CD14-positive monocyte (primary cell): ENCODE measurements at regions not wholly inside any gene's neighbourhood (a gene's known extent, or its start where the extent isn't known, plus 50 kb on each side); places are given as distances from the start of the nearest gene placed in this dataset.

ENCODE experiments used
- DNase-seq, 3 donors: peaks; one replicate each; pipeline ENCODE4 v3.0.0-alpha.2; 2011 to 2022
- H2AFZ ChIP-seq: 2 replicates; pipeline ENCODE4 v1.6.0; 2012; ENCODE audit warnings: mild to moderate bottlenecking, low read depth, low read length, inconsistent platforms; ENCODE audit not compliant: insufficient read depth, poor library complexity, severe bottlenecking
- H3K27ac ChIP-seq, 2 donors: 1 replicate in 1 of 2; 2 replicates in 1 of 2; pipeline ENCODE4 v1.5.1; 2012 to 2013; ENCODE audit warnings: low read length in 2 of 2, control low read depth in 1 of 2, inconsistent platforms in 1 of 2, low read depth in 1 of 2, mild to moderate bottlenecking in 1 of 2
- H3K27me3 ChIP-seq, 2 donors: one replicate each; pipeline versions ENCODE4 v1.6.0 to v1.6.1; 2011 to 2013; ENCODE audit warnings: low read length in 2 of 2; ENCODE audit not compliant: control insufficient read depth in 2 of 2, insufficient read depth in 2 of 2
- H3K36me3 ChIP-seq, 2 donors: replicated peaks in 1 of 2; 1 replicate in 1 of 2; 2 replicates in 1 of 2; pipeline versions ENCODE4 v1.5.1 to v1.6.1; 2012 to 2013; ENCODE audit warnings: low read length in 2 of 2, control low read depth in 1 of 2, inconsistent platforms in 1 of 2, mild to moderate bottlenecking in 1 of 2; ENCODE audit not compliant: insufficient read depth in 2 of 2, control insufficient read depth in 1 of 2
- H3K4me1 ChIP-seq, 2 donors: 1 replicate in 1 of 2; 2 replicates in 1 of 2; pipeline versions ENCODE4 v1.5.1 to v1.6.1; 2012 to 2013; ENCODE audit warnings: low read length in 2 of 2, control low read depth in 1 of 2, inconsistent platforms in 1 of 2, mild to moderate bottlenecking in 1 of 2, moderate library complexity in 1 of 2; ENCODE audit not compliant: insufficient read depth in 2 of 2, control insufficient read depth in 1 of 2
- H3K4me2 ChIP-seq: replicated peaks from 2 replicates; pipeline ENCODE3; 2012; ENCODE audit warnings: low read length, moderate library complexity, mild to moderate bottlenecking; ENCODE audit not compliant: poor library complexity, severe bottlenecking; ENCODE audit errors: extremely low read depth
- H3K4me3 ChIP-seq, 3 experiments: fragments of 200-600 bp in 1 of 3; sonication (generic) in 1 of 3; replicated peaks in 1 of 3; 1 replicate in 2 of 3; 2 replicates in 1 of 3; pipeline ENCODE4 v1.5.1; 2011 to 2013; ENCODE audit warnings: low read length in 3 of 3, mild to moderate bottlenecking in 3 of 3, control low read depth in 2 of 3, low read depth in 2 of 3, inconsistent platforms in 1 of 3, moderate library complexity in 1 of 3
- H3K79me2 ChIP-seq: 2 replicates; pipeline ENCODE4 v1.6.0; 2012; ENCODE audit warnings: mild to moderate bottlenecking, control low read depth, inconsistent platforms, low read length, moderate library complexity; ENCODE audit not compliant: insufficient read depth
- H3K9ac ChIP-seq: 2 replicates; pipeline ENCODE4 v1.6.0; 2017; ENCODE audit warnings: low read length, mild to moderate bottlenecking; ENCODE audit not compliant: insufficient read depth, poor library complexity, severe bottlenecking
- H3K9me3 ChIP-seq, 2 donors: replicated peaks in 1 of 2; 1 replicate in 1 of 2; 2 replicates in 1 of 2; pipeline versions ENCODE4 v1.5.1 to v1.6.1; 2012 to 2013; ENCODE audit warnings: low read length in 2 of 2, control low read depth in 1 of 2; ENCODE audit not compliant: control insufficient read depth in 1 of 2, insufficient read depth in 1 of 2
- H4K20me1 ChIP-seq: 2 replicates; pipeline ENCODE4 v1.6.0; 2012; ENCODE audit warnings: mild to moderate bottlenecking, low read length, control low read depth, moderate library complexity; ENCODE audit not compliant: insufficient read depth
- H3K27ac Mint-ChIP-seq, 7 donors: one replicate each; pipeline ENCODE4 v1.8.0; 2020; ENCODE audit warnings: mild to moderate bottlenecking in 7 of 7, mixed read lengths in 7 of 7, moderate library complexity in 6 of 7, inconsistent platforms in 2 of 7
- H3K27me3 Mint-ChIP-seq, 3 donors: one replicate each; pipeline ENCODE4 v1.8.0; 2021 to 2022; ENCODE audit warnings: low read depth in 3 of 3, mild to moderate bottlenecking in 3 of 3, mixed read lengths in 3 of 3, moderate library complexity in 3 of 3, inconsistent platforms in 1 of 3
- H3K36me3 Mint-ChIP-seq, 2 donors: one replicate each; pipeline ENCODE4 v1.8.0; 2020; ENCODE audit warnings: mixed read lengths in 2 of 2, inconsistent platforms in 1 of 2, mild to moderate bottlenecking in 1 of 2
- H3K4me1 Mint-ChIP-seq: one replicate; pipeline ENCODE4 v1.8.0; 2020; ENCODE audit warnings: mild to moderate bottlenecking, mixed read lengths
- H3K4me3 Mint-ChIP-seq, 2 donors: one replicate each; pipeline ENCODE4 v1.8.0; 2020; ENCODE audit warnings: mild to moderate bottlenecking in 2 of 2, mixed read lengths in 2 of 2, moderate library complexity in 1 of 2
- H3K9me3 Mint-ChIP-seq, 7 donors: one replicate each; pipeline ENCODE4 v1.8.0; 2020 to 2022; ENCODE audit warnings: mixed read lengths in 7 of 7, mild to moderate bottlenecking in 6 of 7, moderate library complexity in 6 of 7, inconsistent platforms in 2 of 7
- WGBS: methylation state at CpG from one replicate; pipeline ENCODE4 v1.1.5; 2013; ENCODE audit warnings: missing lambda C conversion rate; ENCODE audit not compliant: insufficient coverage; 5-methylcytosine and 5-hydroxymethylcytosine counted together
- intact Hi-C, 2 donors: fragments of 100-400 bp; cut with micrococcal nuclease; formaldehyde crosslinking; loops; one replicate each; pipeline versions ENCODE4 v1.15.0 to v1.15.1; 2023
- TF ChIP-seq, protein P1 (sequence below): fragments of 200-600 bp; IDR thresholded peaks from one replicate; pipeline ENCODE4 v1.8.0; 2022; ENCODE audit warnings: antibody characterized with exemption, mild to moderate bottlenecking

- H4K20me1 ChIP-seq, result no peaks in the 10 kb centered on the region
- peaks cover 10 to 19% (median 18%) of the 10 kb centered on the region in 3 donors for H3K27me3 Mint-ChIP-seq
- TF ChIP-seq, protein P1, sequence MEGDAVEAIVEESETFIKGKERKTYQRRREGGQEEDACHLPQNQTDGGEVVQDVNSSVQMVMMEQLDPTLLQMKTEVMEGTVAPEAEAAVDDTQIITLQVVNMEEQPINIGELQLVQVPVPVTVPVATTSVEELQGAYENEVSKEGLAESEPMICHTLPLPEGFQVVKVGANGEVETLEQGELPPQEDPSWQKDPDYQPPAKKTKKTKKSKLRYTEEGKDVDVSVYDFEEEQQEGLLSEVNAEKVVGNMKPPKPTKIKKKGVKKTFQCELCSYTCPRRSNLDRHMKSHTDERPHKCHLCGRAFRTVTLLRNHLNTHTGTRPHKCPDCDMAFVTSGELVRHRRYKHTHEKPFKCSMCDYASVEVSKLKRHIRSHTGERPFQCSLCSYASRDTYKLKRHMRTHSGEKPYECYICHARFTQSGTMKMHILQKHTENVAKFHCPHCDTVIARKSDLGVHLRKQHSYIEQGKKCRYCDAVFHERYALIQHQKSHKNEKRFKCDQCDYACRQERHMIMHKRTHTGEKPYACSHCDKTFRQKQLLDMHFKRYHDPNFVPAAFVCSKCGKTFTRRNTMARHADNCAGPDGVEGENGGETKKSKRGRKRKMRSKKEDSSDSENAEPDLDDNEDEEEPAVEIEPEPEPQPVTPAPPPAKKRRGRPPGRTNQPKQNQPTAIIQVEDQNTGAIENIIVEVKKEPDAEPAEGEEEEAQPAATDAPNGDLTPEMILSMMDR, result no peak
Measured at GRCh38 chr15:98528046-98528725, 120.2 kb upstream of the IGF1R start.

GRCh38 chr15:98529205-98530145, 118.9 kb upstream of the IGF1R start:
- H3K27ac ChIP-seq, result no peak overlapping the region
- H3K27ac Mint-ChIP-seq, result no peak overlapping the region
- H2AFZ ChIP-seq, result no peak overlapping the region
- H3K36me3 Mint-ChIP-seq, result no peaks in the 10 kb centered on the region
- peaks cover 11% of the 10 kb centered on the region for H3K4me1 Mint-ChIP-seq
- H3K9me3 Mint-ChIP-seq, result no peaks in the 10 kb centered on the region
- H3K4me3 Mint-ChIP-seq, result no peak overlapping the region
- H4K20me1 ChIP-seq, result no peaks in the 10 kb centered on the region
- H3K79me2 ChIP-seq, result no peaks in the 10 kb centered on the region
- H3K9me3 ChIP-seq, result no peaks in the 10 kb centered on the region
- H3K4me2 ChIP-seq, result no peak overlapping the region
- peaks cover 10 to 19% (median 12%) of the 10 kb centered on the region in 3 donors for H3K27me3 Mint-ChIP-seq
- TF ChIP-seq, protein P1, result no peak
- no peak overlapping the region for H3K9ac ChIP-seq
- DNase-seq, result no peak
- H3K4me1 ChIP-seq, result peaks cover 3 to 15% of the 10 kb centered on the region in 2 donors
- H3K36me3 ChIP-seq, result no peaks in the 10 kb centered on the region
- peaks cover 0 to 10% of the 10 kb centered on the region in 2 donors for H3K27me3 ChIP-seq
- H3K4me3 ChIP-seq, result no peak overlapping the region
- 85% methylated on average over 7 of the region's 19 CpGs for WGBS
- intact Hi-C loops, result no loop called here

More at GRCh38 chr15:98528046-98528725, 120.2 kb upstream of the IGF1R start:
- Mint-ChIP-seq H3K27ac (no peak overlapping the region), H3K4me1 (peaks cover 11% of the 10 kb centered on the region), H3K36me3 (no peaks in the 10 kb centered on the region), H3K4me3 (no peak overlapping the region), H3K9me3 (no peaks in the 10 kb centered on the region)
- no peak for DNase-seq
- Histone ChIP-seq H3K79me2 (no peaks in the 10 kb centered on the region), H3K4me1 (peaks cover 3 to 15% of the 10 kb centered on the region in 2 donors), H3K9ac (no peak overlapping the region), H3K4me3 (no peak overlapping the region), H3K27ac (no peak overlapping the region), H3K27me3 (peaks cover 0 to 10% of the 10 kb centered on the region in 2 donors), H3K4me2 (no peak overlapping the region), H3K36me3 (no peaks in the 10 kb centered on the region), H2AFZ (no peak overlapping the region), H3K9me3 (no peaks in the 10 kb centered on the region)
- intact Hi-C loops, result no loop called here
- no CpG with 5 or more reads among the region's 8 CpGs for WGBS
